SK-N-SH (cell line): ENCODE measurements at regions not wholly inside any gene's neighbourhood (a gene's known extent, or its start where the extent isn't known, plus 50 kb on each side); places are given as distances from the start of the nearest gene placed in this dataset.

ENCODE experiments used
- CTCF ChIA-PET: fragments of 300-600, 350-600 bp; formaldehyde crosslinking; extraction: SDS; loops from one replicate; lab custom pipeline; 2021; lab: Yijun Ruan, JAX
- POLR2A ChIA-PET: fragments of 350-600 bp; sonication (Branson Sonifier 250); formaldehyde crosslinking; extraction: SDS; loops from one replicate; lab custom pipeline; 2020; ENCODE audit warnings: antibody characterized with exemption, inconsistent platforms; lab: Yijun Ruan, JAX
- DNase-seq: peaks from one replicate; pipeline ENCODE4 v3.0.0; 2012
- H2AFZ ChIP-seq: fragments of 200-600 bp; sonication (generic); 2 replicates; pipeline ENCODE4 v1.8.1; 2016; ENCODE audit warnings: antibody characterized with exemption, mild to moderate bottlenecking, low read depth
- H3F3A ChIP-seq: fragments of 200-600 bp; sonication (generic); replicated peaks from 2 replicates; pipeline ENCODE3; 2016; ENCODE audit warnings: antibody characterized with exemption, mild to moderate bottlenecking; ENCODE audit not compliant: insufficient read depth
- H3K27ac ChIP-seq, 2 experiments: fragments of 200-500 bp in 1 of 2; fragments of 200-600 bp in 1 of 2; sonication (Bioruptor generic) in 1 of 2; sonication (generic), shearing (Covaris generic) in 1 of 2; 2 replicates each; pipeline versions ENCODE4 v1.5.1 to v1.6.1; 2014 to 2016; ENCODE audit warnings: low read depth in 2 of 2, inconsistent platforms in 1 of 2, low read length in 1 of 2, mild to moderate bottlenecking in 1 of 2, mixed read lengths in 1 of 2
- H3K27me3 ChIP-seq: fragments of 200-600 bp; sonication (generic), shearing (Covaris generic); 2 replicates; pipeline ENCODE4 v1.6.1; 2016; ENCODE audit warnings: mixed run types; ENCODE audit not compliant: insufficient read depth
- H3K36me3 ChIP-seq, 2 experiments: fragments of 200-500 bp in 1 of 2; fragments of 200-600 bp in 1 of 2; sonication (Bioruptor generic) in 1 of 2; sonication (generic) in 1 of 2; replicated peaks in 1 of 2; 2 replicates each; pipeline versions ENCODE3 to v1.5.1; 2014 to 2016; ENCODE audit warnings: low read length in 1 of 2, mild to moderate bottlenecking in 1 of 2; ENCODE audit not compliant: insufficient read depth in 2 of 2, control insufficient read depth in 1 of 2
- H3K4me1 ChIP-seq, 2 experiments: fragments of 200-500 bp in 1 of 2; fragments of 200-600 bp in 1 of 2; sonication (Bioruptor generic) in 1 of 2; sonication (generic), shearing (Covaris generic) in 1 of 2; 2 replicates each; pipeline versions ENCODE4 v1.5.1 to v1.6.1; 2014 to 2016; ENCODE audit warnings: low read depth in 1 of 2, low read length in 1 of 2, mixed run types in 1 of 2; ENCODE audit not compliant: insufficient read depth in 2 of 2, control insufficient read depth in 1 of 2
- H3K4me2 ChIP-seq: fragments of 200-600 bp; sonication (generic), shearing (Covaris generic); 2 replicates; pipeline ENCODE4 v1.6.1; 2017; ENCODE audit warnings: mixed run types
- H3K4me3 ChIP-seq, 2 experiments: fragments of 200-500 bp in 1 of 2; fragments of 200-600 bp in 1 of 2; sonication (Bioruptor generic) in 1 of 2; sonication (generic), shearing (Covaris generic) in 1 of 2; 2 replicates each; pipeline versions ENCODE4 v1.5.1 to v1.8.1; 2014 to 2016; ENCODE audit warnings: low read depth in 2 of 2, inconsistent platforms in 1 of 2, low read length in 1 of 2, mild to moderate bottlenecking in 1 of 2, mixed read lengths in 1 of 2, moderate library complexity in 1 of 2
- H3K79me2 ChIP-seq: fragments of 200-600 bp; sonication (generic); 2 replicates; pipeline ENCODE4 v1.8.1; 2017; ENCODE audit warnings: mild to moderate bottlenecking; ENCODE audit not compliant: insufficient read depth
- H3K9ac ChIP-seq: fragments of 200-600 bp; sonication (generic); 2 replicates; pipeline ENCODE4 v1.6.1; 2017; ENCODE audit warnings: mixed run types
- H3K9me2 ChIP-seq: fragments of 200-600 bp; sonication (generic); 2 replicates; pipeline ENCODE4 v1.6.1; 2017; ENCODE audit warnings: mixed run types
- H3K9me3 ChIP-seq: fragments of 200-600 bp; sonication (generic); 2 replicates; pipeline ENCODE4 v1.6.1; 2017; ENCODE audit warnings: mixed run types, mild to moderate bottlenecking, moderate library complexity
- H4K20me1 ChIP-seq: fragments of 200-600 bp; sonication (generic); 2 replicates; pipeline ENCODE4 v1.6.1; 2017; ENCODE audit warnings: mild to moderate bottlenecking, mixed run types; ENCODE audit not compliant: insufficient read depth
- EP300 ChIP-seq, 2 experiments: IDR thresholded peaks; 2 replicates each; pipeline versions ENCODE4 v1.4.0 to v1.6.1; 2012; ENCODE audit warnings: borderline replicate concordance in 1 of 2, low read depth in 1 of 2, low read length in 1 of 2
- EZH2phosphoT487 ChIP-seq: fragments of 200-600 bp; sonication (generic); IDR thresholded peaks from 2 replicates; pipeline ENCODE4 v1.6.1; 2017; ENCODE audit warnings: low read depth, mixed run types, mild to moderate bottlenecking, antibody characterized with exemption, moderate library complexity, borderline replicate concordance
- GABPA ChIP-seq: IDR thresholded peaks from 2 replicates; pipeline ENCODE4 v1.4.0; 2012; ENCODE audit warnings: low read depth, mild to moderate bottlenecking
- IRF3 ChIP-seq: fragments of 150-350 bp; IDR thresholded peaks from 2 replicates; pipeline ENCODE4 v1.6.1; 2016; ENCODE audit warnings: mild to moderate bottlenecking, low read depth, low read length
- PBX3 ChIP-seq: IDR thresholded peaks from 2 replicates; pipeline ENCODE4; 2012
- POLR2AphosphoS5 ChIP-seq: IDR thresholded peaks from 2 replicates; pipeline ENCODE4 v1.6.1; 2012; ENCODE audit warnings: low read depth, low read length
- RXRA ChIP-seq: IDR thresholded peaks from 2 replicates; pipeline ENCODE4 v1.4.0; 2012; ENCODE audit warnings: low read depth, mild to moderate bottlenecking, borderline replicate concordance
- SIN3A ChIP-seq: IDR thresholded peaks from 2 replicates; pipeline ENCODE4 v1.6.1; 2012; ENCODE audit warnings: low read depth, mild to moderate bottlenecking, low read length, moderate library complexity, borderline replicate concordance
- USF2 ChIP-seq: fragments of 150-350 bp; IDR thresholded peaks from 2 replicates; pipeline ENCODE4 v1.6.1; 2017; ENCODE audit warnings: antibody characterized with exemption, low read length, low read depth, borderline replicate concordance
- ZBTB33 ChIP-seq: IDR thresholded peaks from 2 replicates; pipeline ENCODE4 v1.4.0; 2012; ENCODE audit warnings: low read depth, borderline replicate concordance
- WGBS: methylation state at CpG from one replicate; pipeline ENCODE4 v1.1.6; 2017; ENCODE audit warnings: low lambda C conversion rate; 5-methylcytosine and 5-hydroxymethylcytosine counted together

- POLR2A ChIA-PET: no interaction called here
- Histone ChIP-seq H3K4me2 (0 out of 2 replicates have a peak overlapping the region, but pooled peaks have one; percentile 28), H3F3A (no peaks in the 10 kb centered on the region), H3K9me2 (no peaks in the 10 kb centered on the region), H3K36me3 (no peaks in the 10 kb centered on the region), H3K4me1 (no peaks in the 10 kb centered on the region)
- WGBS: 5% methylated on average over 18 of the region's 65 CpGs
- TF ChIP-seq ZBTB33 (no peak), EZH2phosphoT487 (no peak), IRF3 (no peak), POLR2AphosphoS5 (no peak), USF2 (no peak), PBX3 (no peak), GABPA (no peak), RXRA (no peak), EP300 (IDR thresholded peaks at IDR 0.05; ENCODE audit: borderline replicate concordance in 1 of 2, low read depth in 1 of 2, low read length in 1 of 2) (no peak), SIN3A (no peak)
- TF ChIP-seq, all 33 proteins: peak for 0
- Histone ChIP-seq H3K79me2 (no peaks in the 10 kb centered on the region), H3K9me3 (no peaks in the 10 kb centered on the region), H4K20me1 (no peaks in the 10 kb centered on the region), H3K27me3 (no peaks in the 10 kb centered on the region; the same call in none of the 2 replicates), H3K4me3 (peak overlapping the region in 1 of 2 experiments; percentile 37; a peak in 1 of 4 replicates), H3K9ac (no peak overlapping the region), H2AFZ (no peak overlapping the region), H3K27ac (no peak overlapping the region)
- CTCF ChIA-PET: no interaction called here
- DNase-seq: peak; percentile 16
Observed at GRCh38 chr4:164383358-164384220, 370.3 kb upstream of the SMIM31 start.
